ENCODE measurements at regions not wholly inside any gene's neighbourhood (a gene's known extent, or its start where the extent isn't known, plus 50 kb on each side); places are given as distances from the start of the nearest gene placed in this dataset.

GRCh38 chr11:112391086-112391485, 130.4 kb upstream of the PLET1 start:
- no peak for TF ChIP-seq CTCF (IDR thresholded peaks at IDR 0.05; ENCODE audit: control insufficient read depth, insufficient read depth, low read depth, low read length, missing control alignments)
- no peak for DNase-seq (ENCODE audit: low read depth)
- H3K4me3 ChIP-seq (ENCODE audit: control insufficient read depth, low read depth, low read length) = no peak overlapping the region

DNA sequence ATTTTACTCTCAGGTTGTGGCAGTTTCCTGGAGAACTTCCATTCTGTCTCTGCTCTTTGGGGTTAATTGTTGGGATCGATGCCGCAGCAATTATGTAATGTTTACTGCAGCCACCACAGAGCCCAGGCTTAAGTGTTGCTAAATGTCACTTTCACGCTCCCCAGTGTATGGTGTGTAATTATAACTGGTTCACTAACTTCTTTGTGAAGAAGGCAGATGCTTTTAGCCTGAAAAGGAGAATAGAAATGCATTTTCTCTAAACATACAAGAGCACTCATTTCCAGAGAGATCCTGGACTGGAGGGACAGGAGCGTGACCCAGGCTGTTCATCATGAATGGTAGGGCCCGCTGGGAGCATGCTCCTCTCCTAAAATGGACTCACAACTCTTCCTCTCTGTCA, 132.2 kb upstream of the PLET1 start:
- TF ChIP-seq CTCF (IDR thresholded peaks at IDR 0.05; ENCODE audit: control insufficient read depth, insufficient read depth, low read depth, low read length, missing control alignments) = no peak
- no peak overlapping the region for H3K4me3 ChIP-seq (ENCODE audit: control insufficient read depth, low read depth, low read length)
- DNase-seq (ENCODE audit: low read depth) = no peak

DNA sequence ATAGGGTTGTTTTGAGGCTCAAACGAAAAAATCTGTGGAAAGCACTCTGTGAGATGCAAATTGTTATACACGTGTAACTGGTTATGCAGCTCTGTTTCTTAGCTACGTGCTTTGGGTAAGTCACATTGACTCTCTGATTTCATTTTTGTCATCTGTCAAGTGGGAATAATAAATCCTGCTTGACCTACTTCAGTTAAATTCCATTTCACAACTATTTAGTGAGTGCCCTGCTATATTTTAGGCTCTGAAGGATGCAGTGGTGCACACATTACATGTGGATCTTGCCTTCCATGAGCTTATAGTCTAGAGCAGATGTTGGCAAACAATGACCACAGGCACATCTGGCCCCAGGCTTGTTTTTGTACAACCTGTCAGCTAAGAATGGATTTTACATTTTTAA, 133.6 kb upstream of the PLET1 start:
- TF ChIP-seq CTCF (IDR thresholded peaks at IDR 0.05; ENCODE audit: control insufficient read depth, insufficient read depth, low read depth, low read length, missing control alignments) = no peak
- DNase-seq (ENCODE audit: low read depth) = no peak
- no peak overlapping the region for H3K4me3 ChIP-seq (ENCODE audit: control insufficient read depth, low read depth, low read length)

DNA sequence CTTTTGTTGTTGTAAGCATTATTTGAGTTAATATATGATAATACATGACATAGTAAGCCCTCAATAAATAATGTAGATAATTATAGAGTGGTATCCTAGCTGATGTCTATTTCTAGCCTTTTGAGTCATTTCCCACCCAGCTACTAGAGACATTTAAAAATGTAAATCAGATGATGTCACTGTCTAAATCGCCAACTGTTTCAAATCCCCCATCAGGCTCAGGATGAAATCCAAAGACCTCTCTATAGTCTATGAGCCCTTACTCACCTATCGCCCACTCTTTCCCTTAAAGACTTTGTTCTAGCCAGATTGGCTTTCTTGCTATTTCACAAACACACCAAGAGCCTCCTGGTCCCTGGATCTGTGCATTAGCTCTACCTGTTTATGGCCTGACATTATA, 135.4 kb upstream of the PLET1 start:
- no peak for DNase-seq (ENCODE audit: low read depth)
- H3K4me3 ChIP-seq (ENCODE audit: control insufficient read depth, low read depth, low read length) = no peak overlapping the region
- TF ChIP-seq CTCF (IDR thresholded peaks at IDR 0.05; ENCODE audit: control insufficient read depth, insufficient read depth, low read depth, low read length, missing control alignments) = no peak

GRCh38 chr11:112398798-112399478, 138.3 kb upstream of the PLET1 start:
- no peak overlapping the region for H3K4me3 ChIP-seq (ENCODE audit: control insufficient read depth, low read depth, low read length)
- no peak for DNase-seq (ENCODE audit: low read depth)
- TF ChIP-seq CTCF (IDR thresholded peaks at IDR 0.05; ENCODE audit: control insufficient read depth, insufficient read depth, low read depth, low read length, missing control alignments) = no peak

- no peak for TF ChIP-seq CTCF (IDR thresholded peaks at IDR 0.05; ENCODE audit: control insufficient read depth, insufficient read depth, low read depth, low read length, missing control alignments)
- no peak overlapping the region for H3K4me3 ChIP-seq (ENCODE audit: control insufficient read depth, low read depth, low read length)
- no peak for DNase-seq (ENCODE audit: low read depth)
Measured at GRCh38 chr11:112400476-112401014, 139.9 kb upstream of the PLET1 start.
